ENCODE measurements at regions not wholly inside any gene's neighbourhood (a gene's known extent, or its start where the extent isn't known, plus 50 kb on each side); places are given as distances from the start of the nearest gene placed in this dataset.

- DNase-seq, result no peak
Observed at GRCh38 chr10:10959666-10960065, 58.0 kb upstream of the CELF2 start.

- DNase-seq, result no peak
Observed at GRCh38 chr10:10960534-10960933, 57.1 kb upstream of the CELF2 start.

GRCh38 chr10:10961072-10961471, 56.6 kb upstream of the CELF2 start:
- no peak for DNase-seq

- DNase-seq, result no peak
Observed at GRCh38 chr10:10967029-10967428, 50.6 kb upstream of the CELF2 start.

DNA sequence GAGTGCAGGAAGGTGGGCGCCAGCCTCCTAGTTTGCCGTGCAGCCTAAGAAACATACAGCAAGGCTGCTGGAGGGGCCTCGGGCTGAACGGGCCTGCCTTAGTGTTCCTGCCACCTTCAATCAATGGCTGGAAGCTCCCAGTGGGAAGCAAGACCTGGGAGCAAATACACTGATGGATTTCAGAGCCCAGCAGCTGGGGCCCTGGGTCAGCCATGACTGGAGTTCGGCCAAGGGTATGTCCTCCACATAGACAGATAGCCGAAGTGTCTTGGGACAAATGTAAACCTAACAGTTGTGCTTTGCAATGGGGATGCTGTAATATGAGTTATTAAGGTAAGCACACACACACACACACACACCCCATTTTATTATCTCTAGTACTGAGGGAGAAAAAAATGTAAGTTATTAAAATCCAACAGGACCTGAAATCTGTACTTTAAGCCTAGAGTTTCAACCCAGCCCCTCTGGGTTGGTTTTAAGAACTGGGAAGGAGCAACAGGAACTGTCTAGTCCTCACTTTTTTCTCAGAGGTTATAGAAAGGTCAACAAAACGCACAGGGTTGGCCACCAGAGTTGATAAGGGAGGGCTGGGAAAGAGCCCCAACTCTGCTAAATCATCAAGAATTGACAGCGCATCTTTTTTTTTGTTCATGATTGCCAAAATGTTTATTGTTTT, 50.0 kb upstream of the CELF2 start:
- no peak for DNase-seq
